ENCODE measurements at regions not wholly inside any gene's neighbourhood (a gene's known extent, or its start where the extent isn't known, plus 50 kb on each side); places are given as distances from the start of the nearest gene placed in this dataset.
"Not testable (repeated sequence)": the region's sequence is repeated elsewhere in the genome, so short reads cannot be mapped to it uniquely, and the experiment has no call there.

- in situ Hi-C loops (cut with HindIII; ENCODE audit: low pct_unique_long_range_greater_than_20kb, low sequenced_read_pairs), result no loop called here
- no peak for DNase-seq (ENCODE audit: low read depth in 1 of 2, low spot score in 1 of 2)
- no peak for TF ChIP-seq JUND (IDR thresholded peaks at IDR 0.05; ENCODE audit: low read depth)
These were observed 88.4 kb upstream of the GNAZ start for GRCh38 chr22:22981670-22982571.

- no peak for DNase-seq (ENCODE audit: low read depth in 1 of 2, low spot score in 1 of 2)
- no peak for TF ChIP-seq JUND (IDR thresholded peaks at IDR 0.05; ENCODE audit: low read depth)
- in situ Hi-C loops (cut with HindIII; ENCODE audit: low pct_unique_long_range_greater_than_20kb, low sequenced_read_pairs), result no loop called here
These were observed 87.7 kb upstream of the GNAZ start for GRCh38 chr22:22982616-22983015.

- in situ Hi-C loops (cut with HindIII; ENCODE audit: low pct_unique_long_range_greater_than_20kb, low sequenced_read_pairs), result no loop called here
- TF ChIP-seq JUND (IDR thresholded peaks at IDR 0.05; ENCODE audit: low read depth), result no peak
- DNase-seq (ENCODE audit: low read depth in 1 of 2, low spot score in 1 of 2), result no peak
These were observed 87.2 kb upstream of the GNAZ start for GRCh38 chr22:22983123-22983522.

GRCh38 chr22:22983816-22984215 is 86.5 kb upstream of the GNAZ start:
- no peak for DNase-seq (ENCODE audit: low read depth in 1 of 2, low spot score in 1 of 2)
- no peak for TF ChIP-seq JUND (IDR thresholded peaks at IDR 0.05; ENCODE audit: low read depth)
- in situ Hi-C loops (cut with HindIII; ENCODE audit: low pct_unique_long_range_greater_than_20kb, low sequenced_read_pairs), result no loop called here

GRCh38 chr22:22984967-22985366 is 85.4 kb upstream of the GNAZ start:
- no peak for TF ChIP-seq JUND (IDR thresholded peaks at IDR 0.05; ENCODE audit: low read depth)
- in situ Hi-C loops (cut with HindIII; ENCODE audit: low pct_unique_long_range_greater_than_20kb, low sequenced_read_pairs), result no loop called here
- no peak for DNase-seq (ENCODE audit: low read depth in 1 of 2, low spot score in 1 of 2)

- DNase-seq (ENCODE audit: low read depth in 1 of 2, low spot score in 1 of 2), result no peak
- TF ChIP-seq JUND (IDR thresholded peaks at IDR 0.05; ENCODE audit: low read depth), result no peak
- in situ Hi-C loops (cut with HindIII; ENCODE audit: low pct_unique_long_range_greater_than_20kb, low sequenced_read_pairs), result no loop called here
These were observed 84.3 kb upstream of the GNAZ start for GRCh38 chr22:22986008-22986407.

- in situ Hi-C loops (cut with HindIII; ENCODE audit: low pct_unique_long_range_greater_than_20kb, low sequenced_read_pairs), result no loop called here
- no peak for TF ChIP-seq JUND (IDR thresholded peaks at IDR 0.05; ENCODE audit: low read depth)
These were observed 83.7 kb upstream of the GNAZ start for GRCh38 chr22:22986640-22987039.

GRCh38 chr22:22988150-22988549 is 82.2 kb upstream of the GNAZ start:
- in situ Hi-C loops (cut with HindIII; ENCODE audit: low pct_unique_long_range_greater_than_20kb, low sequenced_read_pairs), result no loop called here
- no peak for TF ChIP-seq JUND (IDR thresholded peaks at IDR 0.05; ENCODE audit: low read depth)
- no peak for DNase-seq (ENCODE audit: low read depth in 1 of 2, low spot score in 1 of 2)

More at GRCh38 chr22:22986640-22987039, 83.7 kb upstream of the GNAZ start:
- DNase-seq (ENCODE audit: low read depth in 1 of 2, low spot score in 1 of 2), result no peak

- DNase-seq (ENCODE audit: low read depth in 1 of 2, low spot score in 1 of 2), result no peak
- in situ Hi-C loops (cut with HindIII; ENCODE audit: low pct_unique_long_range_greater_than_20kb, low sequenced_read_pairs), result no loop called here
- TF ChIP-seq JUND (IDR thresholded peaks at IDR 0.05; ENCODE audit: low read depth), result no peak
These were observed 81.5 kb upstream of the GNAZ start for GRCh38 chr22:22988785-22989184.

- in situ Hi-C loops (cut with HindIII; ENCODE audit: low pct_unique_long_range_greater_than_20kb, low sequenced_read_pairs), result no loop called here
- TF ChIP-seq JUND (IDR thresholded peaks at IDR 0.05; ENCODE audit: low read depth), result no peak
- no peak for DNase-seq (ENCODE audit: low read depth in 1 of 2, low spot score in 1 of 2)
These were observed 80.5 kb upstream of the GNAZ start for GRCh38 chr22:22989856-22990255.

GRCh38 chr22:22990711-22991505 is 79.4 kb upstream of the GNAZ start:
- DNase-seq (ENCODE audit: low read depth in 1 of 2, low spot score in 1 of 2); in situ Hi-C loops (cut with HindIII; ENCODE audit: low pct_unique_long_range_greater_than_20kb, low sequenced_read_pairs): not testable (repeated sequence)

- in situ Hi-C loops (cut with HindIII; ENCODE audit: low pct_unique_long_range_greater_than_20kb, low sequenced_read_pairs), result no loop called here
- no peak for DNase-seq (ENCODE audit: low read depth in 1 of 2, low spot score in 1 of 2)
- TF ChIP-seq JUND (IDR thresholded peaks at IDR 0.05; ENCODE audit: low read depth), result no peak
These were observed 77.8 kb upstream of the GNAZ start for GRCh38 chr22:22992474-22992873.

- TF ChIP-seq JUND (IDR thresholded peaks at IDR 0.05; ENCODE audit: low read depth), result no peak
- in situ Hi-C loops (cut with HindIII; ENCODE audit: low pct_unique_long_range_greater_than_20kb, low sequenced_read_pairs), result no loop called here
- no peak for DNase-seq (ENCODE audit: low read depth in 1 of 2, low spot score in 1 of 2)
These were observed 77.1 kb upstream of the GNAZ start for GRCh38 chr22:22993184-22993583.
